ENCODE measurements at regions not wholly inside any gene's neighbourhood (a gene's known extent, or its start where the extent isn't known, plus 50 kb on each side); places are given as distances from the start of the nearest gene placed in this dataset.
"Not testable (repeated sequence)": the region's sequence is repeated elsewhere in the genome, so short reads cannot be mapped to it uniquely, and the experiment has no call there.

- DNase-seq (ENCODE audit: low spot score in 2 of 2) (no peak), FAIRE-seq (no peak)
These were observed 118.7 kb upstream of the CCNG1 start for GRCh38 chr5:163318707-163319106.

- no peak for FAIRE-seq
- no peak for DNase-seq (ENCODE audit: low spot score in 2 of 2)
These were observed 115.9 kb upstream of the CCNG1 start for GRCh38 chr5:163321511-163321910.

- no peak for FAIRE-seq
- DNase-seq (ENCODE audit: low spot score in 2 of 2) = no peak
These were observed 106.4 kb upstream of the CCNG1 start for GRCh38 chr5:163330723-163331668.

GRCh38 chr5:163336074-163336473 is 101.3 kb upstream of the CCNG1 start:
- not testable (repeated sequence) for FAIRE-seq; DNase-seq (ENCODE audit: low spot score in 2 of 2)

GRCh38 chr5:163339148-163339547 is 98.2 kb upstream of the CCNG1 start:
- DNase-seq (ENCODE audit: low spot score in 2 of 2) (no peak), FAIRE-seq (no peak)

GRCh38 chr5:163340378-163340777 is 97.0 kb upstream of the CCNG1 start:
- not testable (repeated sequence) for FAIRE-seq; DNase-seq (ENCODE audit: low spot score in 2 of 2)

- FAIRE-seq (no peak), DNase-seq (ENCODE audit: low spot score in 2 of 2) (no peak)
These were observed 95.1 kb upstream of the CCNG1 start for GRCh38 chr5:163342306-163342705.

- DNase-seq (ENCODE audit: low spot score in 2 of 2) (no peak), FAIRE-seq (no peak)
These were observed 92.2 kb upstream of the CCNG1 start for GRCh38 chr5:163345216-163345615.

- FAIRE-seq = peak; percentile 68
- DNase-seq (ENCODE audit: low spot score in 2 of 2) = peak; percentile 44 to 59
These were observed 89.7 kb upstream of the CCNG1 start for GRCh38 chr5:163347671-163348070.

- FAIRE-seq = no peak
- DNase-seq (ENCODE audit: low spot score in 2 of 2) = no peak
These were observed 87.3 kb upstream of the CCNG1 start for GRCh38 chr5:163350083-163350482.

GRCh38 chr5:163352531-163352930 is 84.9 kb upstream of the CCNG1 start:
- FAIRE-seq = no peak

GRCh38 chr5:163355811-163356210 is 81.6 kb upstream of the CCNG1 start:
- DNase-seq (ENCODE audit: low spot score in 2 of 2); FAIRE-seq: not testable (repeated sequence)

More at GRCh38 chr5:163352531-163352930, 84.9 kb upstream of the CCNG1 start:
- DNase-seq (ENCODE audit: low spot score in 2 of 2) = no peak

GRCh38 chr5:163357636-163358035 is 79.8 kb upstream of the CCNG1 start:
- FAIRE-seq (no peak), DNase-seq (ENCODE audit: low spot score in 2 of 2) (no peak)

GRCh38 chr5:163360656-163361055 is 76.7 kb upstream of the CCNG1 start:
- FAIRE-seq (no peak), DNase-seq (ENCODE audit: low spot score in 2 of 2) (no peak)

- DNase-seq (ENCODE audit: low spot score in 2 of 2) (no peak), FAIRE-seq (no peak)
These were observed 75.9 kb upstream of the CCNG1 start for GRCh38 chr5:163361450-163361849.

- FAIRE-seq (no peak), DNase-seq (ENCODE audit: low spot score in 2 of 2) (no peak)
These were observed 74.5 kb upstream of the CCNG1 start for GRCh38 chr5:163362840-163363371.

GRCh38 chr5:163363389-163363788 is 74.0 kb upstream of the CCNG1 start:
- FAIRE-seq (no peak), DNase-seq (ENCODE audit: low spot score in 2 of 2) (no peak)

- DNase-seq (ENCODE audit: low spot score in 2 of 2) (no peak), FAIRE-seq (no peak)
These were observed 70.6 kb upstream of the CCNG1 start for GRCh38 chr5:163366757-163367156.

GRCh38 chr5:163369776-163370385 is 67.5 kb upstream of the CCNG1 start:
- FAIRE-seq (no peak), DNase-seq (ENCODE audit: low spot score in 2 of 2) (no peak)

- DNase-seq (ENCODE audit: low spot score in 2 of 2) (no peak), FAIRE-seq (no peak)
These were observed 63.8 kb upstream of the CCNG1 start for GRCh38 chr5:163373436-163374084.

- FAIRE-seq = no peak
These were observed 59.4 kb upstream of the CCNG1 start for GRCh38 chr5:163377982-163378381.

More at GRCh38 chr5:163377982-163378381, 59.4 kb upstream of the CCNG1 start:
- DNase-seq (ENCODE audit: low spot score in 2 of 2) = no peak

All from frontal cortex (tissue), 3 donors.